ENCODE measurements at regions not wholly inside any gene's neighbourhood (a gene's known extent, or its start where the extent isn't known, plus 50 kb on each side); places are given as distances from the start of the nearest gene placed in this dataset.

- no peak overlapping the region for H3K4me2 ChIP-seq (ENCODE audit: low read length)
- H2AFZ ChIP-seq (ENCODE audit: low read depth, low read length) = no peak overlapping the region
- no peaks in the 10 kb centered on the region for H3K36me3 ChIP-seq (ENCODE audit: insufficient read depth, low read length)
- TF ChIP-seq MXI1 (conservative IDR thresholded peaks at IDR 0.05; ENCODE audit: poor library complexity, severe bottlenecking) (no peak), REST (IDR thresholded peaks at IDR 0.05; ENCODE audit: borderline replicate concordance) (no peak), TAF1 (IDR thresholded peaks at IDR 0.05; ENCODE audit: low read depth) (no peak), EZH2 (IDR thresholded peaks at IDR 0.05; ENCODE audit: borderline replicate concordance, insufficient read depth, low read length, poor library complexity, severe bottlenecking) (no peak), POLR2AphosphoS5 (IDR thresholded peaks at IDR 0.05) (no peak), SMC3 (conservative IDR thresholded peaks at IDR 0.05; ENCODE audit: poor library complexity) (no peak), EP300 (conservative IDR thresholded peaks at IDR 0.05; ENCODE audit: poor library complexity, severe bottlenecking) (no peak), CTCF (IDR thresholded peaks at IDR 0.05; ENCODE audit: poor library complexity, severe bottlenecking) (no peak), RAD21 (conservative IDR thresholded peaks at IDR 0.05) (no peak)
- no peaks in the 10 kb centered on the region for H4K20me1 ChIP-seq (ENCODE audit: insufficient read depth)
- no peak overlapping the region for H3K27ac ChIP-seq (ENCODE audit: low read length)
- H3K27me3 ChIP-seq (ENCODE audit: insufficient read depth, low read depth, low read length) = no peaks in the 10 kb centered on the region
- H3K79me2 ChIP-seq (replicated peaks; ENCODE audit: insufficient read depth, low read length) = no peaks in the 10 kb centered on the region
- H3K9me2 ChIP-seq (ENCODE audit: insufficient read depth, low read length) = no peaks in the 10 kb centered on the region
- H3F3A ChIP-seq (ENCODE audit: insufficient read depth, low read length, poor library complexity, severe bottlenecking) = no peaks in the 10 kb centered on the region
- H3K9ac ChIP-seq (ENCODE audit: low read length) = no peak overlapping the region
- no peaks in the 10 kb centered on the region for H3K9me3 ChIP-seq (ENCODE audit: low read length)
- no peak overlapping the region for H3K4me3 ChIP-seq (ENCODE audit: low read length)
Observed at GRCh38 chr2:121019071-121019470, 265.9 kb downstream of the TFCP2L1 start.

GRCh38 chr2:121019756-121020155, 265.2 kb downstream of the TFCP2L1 start:
- TF ChIP-seq REST (IDR thresholded peaks at IDR 0.05; ENCODE audit: borderline replicate concordance) (no peak), RAD21 (conservative IDR thresholded peaks at IDR 0.05) (no peak), POLR2AphosphoS5 (IDR thresholded peaks at IDR 0.05) (no peak), CTCF (IDR thresholded peaks at IDR 0.05; ENCODE audit: poor library complexity, severe bottlenecking) (no peak), MXI1 (conservative IDR thresholded peaks at IDR 0.05; ENCODE audit: poor library complexity, severe bottlenecking) (no peak), EZH2 (IDR thresholded peaks at IDR 0.05; ENCODE audit: borderline replicate concordance, insufficient read depth, low read length, poor library complexity, severe bottlenecking) (no peak), SMC3 (conservative IDR thresholded peaks at IDR 0.05; ENCODE audit: poor library complexity) (no peak), EP300 (conservative IDR thresholded peaks at IDR 0.05; ENCODE audit: poor library complexity, severe bottlenecking) (no peak), TAF1 (IDR thresholded peaks at IDR 0.05; ENCODE audit: low read depth) (no peak)
- no peaks in the 10 kb centered on the region for H3K9me2 ChIP-seq (ENCODE audit: insufficient read depth, low read length)

More at GRCh38 chr2:121019756-121020155, 265.2 kb downstream of the TFCP2L1 start:
- no peaks in the 10 kb centered on the region for H3K9me3 ChIP-seq (ENCODE audit: low read length)
- H2AFZ ChIP-seq (ENCODE audit: low read depth, low read length) = no peak overlapping the region
- H3K36me3 ChIP-seq (ENCODE audit: insufficient read depth, low read length) = no peaks in the 10 kb centered on the region
- H3F3A ChIP-seq (ENCODE audit: insufficient read depth, low read length, poor library complexity, severe bottlenecking) = no peaks in the 10 kb centered on the region
- H3K4me2 ChIP-seq (ENCODE audit: low read length) = no peak overlapping the region
- H4K20me1 ChIP-seq (ENCODE audit: insufficient read depth) = no peaks in the 10 kb centered on the region
- H3K9ac ChIP-seq (ENCODE audit: low read length) = no peak overlapping the region
- H3K27ac ChIP-seq (ENCODE audit: low read length) = no peak overlapping the region
- H3K27me3 ChIP-seq (ENCODE audit: insufficient read depth, low read depth, low read length) = no peaks in the 10 kb centered on the region
- H3K79me2 ChIP-seq (replicated peaks; ENCODE audit: insufficient read depth, low read length) = no peaks in the 10 kb centered on the region
- H3K4me3 ChIP-seq (ENCODE audit: low read length) = no peak overlapping the region

All from neural cell (in vitro differentiated cells).